ENCODE measurements at regions not wholly inside any gene's neighbourhood (a gene's known extent, or its start where the extent isn't known, plus 50 kb on each side); places are given as distances from the start of the nearest gene placed in this dataset.

DNA sequence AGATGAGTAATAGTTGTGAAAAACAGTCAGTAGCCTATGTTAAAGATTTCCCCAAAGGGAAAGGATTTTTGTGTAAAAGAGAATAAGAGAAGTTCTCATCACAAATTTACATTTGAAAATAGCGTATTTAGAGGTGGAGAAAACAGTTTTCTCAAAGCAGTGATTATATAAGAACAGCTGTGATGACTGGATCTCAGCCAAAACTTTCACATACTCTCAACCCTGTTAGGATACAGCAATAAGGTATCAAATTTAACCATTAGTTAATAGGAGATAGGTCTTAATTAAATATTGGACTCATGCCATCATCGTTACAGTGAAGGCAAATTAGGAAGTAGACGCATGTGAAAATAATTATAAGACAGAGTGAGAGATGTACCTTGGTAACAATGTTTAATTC, 622.7 kb downstream of the PCDH18 start:
- TF ChIP-seq POLR2A (IDR thresholded peaks at IDR 0.05; ENCODE audit: low read depth, low read length), result no peak
- TF ChIP-seq POLR2AphosphoS5 (IDR thresholded peaks at IDR 0.05; ENCODE audit: low read depth, low read length), result no peak
- TF ChIP-seq TAF1 (IDR thresholded peaks at IDR 0.05; ENCODE audit: low read depth, low read length), result no peak
- TF ChIP-seq POU2F2 (IDR thresholded peaks at IDR 0.05; ENCODE audit: low read depth, low read length), result no peak
- no peak for TF ChIP-seq SPI1 (IDR thresholded peaks at IDR 0.05; ENCODE audit: low read depth, low read length)
